Prostate gland (tissue), 2 donors: ENCODE measurements at regions not wholly inside any gene's neighbourhood (a gene's known extent, or its start where the extent isn't known, plus 50 kb on each side); places are given as distances from the start of the nearest gene placed in this dataset.

Source experiments
- CTCF ChIP-seq, 4 experiments: fragments of 200-600 bp in 2 of 4; fragments of 450-650 bp in 2 of 4; sonication (generic) in 2 of 4; IDR thresholded peaks; 1 replicate in 3 of 4; 2 replicates in 1 of 4; pipeline ENCODE4 v1.5.1; 2016 to 2019; ENCODE audit warnings: antibody characterized with exemption in 4 of 4, mild to moderate bottlenecking in 2 of 4, moderate library complexity in 2 of 4
- POLR2A ChIP-seq: fragments of 450-650 bp; IDR thresholded peaks from one replicate; pipeline ENCODE4 v1.6.1; 2016; ENCODE audit warnings: antibody characterized with exemption, mild to moderate bottlenecking
- POLR2AphosphoS5 ChIP-seq: sonication (generic); formaldehyde crosslinking; IDR thresholded peaks from one replicate; pipeline ENCODE4 v1.6.1; 2017; ENCODE audit warnings: antibody characterized with exemption

GRCh38 chr2:11042841-11043240 is 112.4 kb upstream of the SLC66A3 start:
- TF ChIP-seq CTCF (IDR thresholded peaks at IDR 0.05) (no peak), POLR2A (no peak), POLR2AphosphoS5 (no peak)
